GM19397 (cell line): ENCODE measurements at regions not wholly inside any gene's neighbourhood (a gene's known extent, or its start where the extent isn't known, plus 50 kb on each side); places are given as distances from the start of the nearest gene placed in this dataset.
"Not testable (repeated sequence)": the region's sequence is repeated elsewhere in the genome, so short reads cannot be mapped to it uniquely, and the experiment has no call there.

ENCODE experiments used
- ATAC-seq: cut with Tn5 transposase; IDR thresholded peaks from one replicate; pipeline ENCODE4 v1.9.1; 2021; ENCODE audit warnings: mild to moderate bottlenecking, moderate library complexity; ENCODE audit not compliant: unreplicated experiment

- ATAC-seq: no peak
These were observed 325.3 kb upstream of the GRAMD2B start for GRCh38 chr5:126097876-126098275.

- no peak for ATAC-seq
These were observed 324.7 kb upstream of the GRAMD2B start for GRCh38 chr5:126098330-126099017.

GRCh38 chr5:126099077-126099476 is 324.1 kb upstream of the GRAMD2B start:
- no peak for ATAC-seq

GRCh38 chr5:126100767-126101166 is 322.4 kb upstream of the GRAMD2B start:
- no peak for ATAC-seq

- ATAC-seq: no peak
These were observed 321.3 kb upstream of the GRAMD2B start for GRCh38 chr5:126101901-126102300.

- no peak for ATAC-seq
These were observed 320.2 kb upstream of the GRAMD2B start for GRCh38 chr5:126103050-126103449.

GRCh38 chr5:126103868-126104267 is 319.3 kb upstream of the GRAMD2B start:
- ATAC-seq: no peak

GRCh38 chr5:126104341-126104740 is 318.9 kb upstream of the GRAMD2B start:
- ATAC-seq: no peak

GRCh38 chr5:126104951-126105350 is 318.3 kb upstream of the GRAMD2B start:
- no peak for ATAC-seq

GRCh38 chr5:126106029-126106428 is 317.2 kb upstream of the GRAMD2B start:
- ATAC-seq: no peak

GRCh38 chr5:126107381-126107780 is 315.8 kb upstream of the GRAMD2B start:
- ATAC-seq: no peak

GRCh38 chr5:126108470-126108869 is 314.7 kb upstream of the GRAMD2B start:
- ATAC-seq: no peak

GRCh38 chr5:126115059-126115629 is 308.1 kb upstream of the GRAMD2B start:
- ATAC-seq: no peak

GRCh38 chr5:126117044-126117443 is 306.2 kb upstream of the GRAMD2B start:
- no peak for ATAC-seq

- no peak for ATAC-seq
These were observed 303.2 kb upstream of the GRAMD2B start for GRCh38 chr5:126119887-126120442.

GRCh38 chr5:126120939-126121338 is 302.3 kb upstream of the GRAMD2B start:
- ATAC-seq: no peak

GRCh38 chr5:126122942-126123341 is 300.3 kb upstream of the GRAMD2B start:
- no peak for ATAC-seq

- no peak for ATAC-seq
These were observed 298.4 kb upstream of the GRAMD2B start for GRCh38 chr5:126124706-126125345.

- no peak for ATAC-seq
These were observed 297.8 kb upstream of the GRAMD2B start for GRCh38 chr5:126125407-126125806.

- ATAC-seq: no peak
These were observed 296.6 kb upstream of the GRAMD2B start for GRCh38 chr5:126126574-126126973.

GRCh38 chr5:126127371-126127770 is 295.8 kb upstream of the GRAMD2B start:
- ATAC-seq: not testable (repeated sequence)

- ATAC-seq: no peak
These were observed 293.8 kb upstream of the GRAMD2B start for GRCh38 chr5:126129431-126129830.
